ENCODE measurements at regions not wholly inside any gene's neighbourhood (a gene's known extent, or its start where the extent isn't known, plus 50 kb on each side); places are given as distances from the start of the nearest gene placed in this dataset.

- TF ChIP-seq POLR2A (IDR thresholded peaks at IDR 0.05) (no peak), CTCF (IDR thresholded peaks at IDR 0.05) (no peak)
These were observed 974.5 kb upstream of the HS3ST1 start for GRCh38 chr4:12403175-12403574.
